Skeletal muscle cell (primary cell): ENCODE measurements at regions not wholly inside any gene's neighbourhood (a gene's known extent, or its start where the extent isn't known, plus 50 kb on each side); places are given as distances from the start of the nearest gene placed in this dataset.
"Not testable (repeated sequence)": the region's sequence is repeated elsewhere in the genome, so short reads cannot be mapped to it uniquely, and the experiment has no call there.

Experiments
- DNase-seq: peaks from one replicate; pipeline ENCODE4 v3.0.0-alpha.2; 2010; ENCODE audit warnings: low read depth
- H3K4me3 ChIP-seq: 2 replicates; pipeline ENCODE4 v1.5.1; 2011; ENCODE audit warnings: low read depth, mild to moderate bottlenecking, control low read depth, low read length, moderate library complexity

DNA sequence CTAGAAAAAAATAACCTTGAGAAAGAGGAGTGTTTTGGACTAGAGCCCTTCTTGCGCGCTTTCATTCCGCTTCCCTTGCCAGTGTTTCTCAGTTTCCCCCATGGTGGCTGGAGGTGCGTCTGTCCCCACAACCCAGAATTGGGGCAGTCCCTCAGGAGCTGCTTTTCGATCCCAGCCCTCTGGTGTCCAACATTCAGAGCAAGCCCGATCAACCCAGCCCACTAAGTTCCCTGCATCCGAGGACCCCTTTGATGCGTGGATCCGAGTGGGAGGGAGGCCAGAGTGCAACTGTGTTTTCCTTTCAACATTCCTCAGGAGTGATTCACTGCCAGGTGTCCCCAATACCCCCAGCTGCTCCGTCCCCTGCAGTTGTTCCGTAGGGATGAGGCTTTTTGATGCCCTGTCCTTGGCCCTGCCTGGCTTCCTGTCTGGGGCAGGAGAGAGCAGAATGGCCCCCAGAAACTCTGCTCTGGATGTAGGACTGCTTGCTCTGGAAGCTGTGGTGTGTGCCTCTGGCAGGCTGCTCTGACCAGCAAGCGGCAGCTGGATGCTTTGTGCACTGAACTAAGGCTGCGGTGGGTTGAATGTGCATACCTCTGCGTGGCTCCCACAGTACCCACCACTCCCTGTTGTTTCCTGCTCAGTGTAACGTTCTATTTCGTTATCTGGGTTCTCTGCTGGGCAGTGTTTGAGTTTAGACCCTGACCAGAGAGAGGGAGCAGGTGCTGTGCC, 117.5 kb downstream of the BOD1 start:
- DNase-seq, result no peak

DNA sequence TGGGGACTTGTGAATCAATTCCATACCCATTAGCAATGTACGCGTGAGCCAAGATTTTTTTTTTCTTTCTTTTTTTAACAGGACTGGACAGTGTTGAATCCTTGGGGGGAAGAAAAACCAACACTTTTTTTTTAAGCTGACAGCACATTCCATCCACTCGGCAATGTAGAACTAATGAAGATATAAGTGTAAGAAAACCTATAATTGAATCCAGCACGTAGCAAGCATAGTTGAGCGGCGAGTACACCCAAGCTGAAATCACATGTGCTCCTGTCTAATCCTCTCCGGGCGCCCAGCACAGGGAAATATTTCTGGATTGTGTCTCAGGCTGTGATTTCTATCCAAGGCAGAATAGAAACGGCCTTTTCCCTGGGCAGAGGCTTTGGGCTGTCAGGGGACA, 118.2 kb downstream of the BOD1 start:
- DNase-seq, result peak; percentile 48
- no peak overlapping the region for H3K4me3 ChIP-seq

More for the DNA sequence above, 117.5 kb downstream of the BOD1 start:
- no peak overlapping the region for H3K4me3 ChIP-seq

DNA sequence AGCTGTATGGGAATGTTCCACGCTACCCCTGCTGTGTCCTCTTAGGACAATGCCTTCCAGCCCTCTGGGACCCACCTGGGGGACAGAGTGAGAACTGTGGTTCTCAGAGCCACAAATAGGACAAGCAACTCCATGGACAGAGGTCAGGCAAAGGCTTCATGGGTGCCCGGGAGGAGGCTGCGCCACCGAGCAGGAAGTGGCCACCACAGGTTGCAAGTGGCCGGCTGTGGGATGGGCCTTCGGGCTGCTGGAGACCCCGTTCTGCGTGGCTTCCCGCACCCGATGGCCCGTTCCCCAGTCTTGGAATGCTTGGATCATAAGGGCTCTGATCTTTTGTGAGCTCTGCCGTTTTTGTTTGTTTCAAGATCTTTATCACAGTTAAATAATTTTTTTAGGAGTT, 118.8 kb downstream of the BOD1 start:
- H3K4me3 ChIP-seq, result no peak overlapping the region
- no peak for DNase-seq

DNA sequence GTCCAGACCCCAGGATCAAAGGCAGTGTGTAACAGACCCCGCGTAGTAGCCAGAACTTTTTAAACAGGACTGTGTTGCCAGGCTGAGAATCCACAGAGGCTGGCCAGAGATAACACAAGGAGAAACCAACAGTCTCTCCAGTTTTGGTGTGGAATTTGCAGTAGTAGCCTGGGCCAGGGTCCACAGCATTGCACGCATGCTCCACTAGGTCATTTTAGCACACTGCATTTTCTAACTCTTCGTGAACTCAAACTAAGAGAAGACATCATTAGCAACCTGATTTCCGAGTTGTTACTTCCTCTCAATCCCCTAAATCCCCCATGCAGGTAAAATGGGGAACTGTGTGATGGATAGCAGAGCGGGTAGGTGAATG, 119.6 kb downstream of the BOD1 start:
- DNase-seq, result no peak
- H3K4me3 ChIP-seq, result no peak overlapping the region

DNA sequence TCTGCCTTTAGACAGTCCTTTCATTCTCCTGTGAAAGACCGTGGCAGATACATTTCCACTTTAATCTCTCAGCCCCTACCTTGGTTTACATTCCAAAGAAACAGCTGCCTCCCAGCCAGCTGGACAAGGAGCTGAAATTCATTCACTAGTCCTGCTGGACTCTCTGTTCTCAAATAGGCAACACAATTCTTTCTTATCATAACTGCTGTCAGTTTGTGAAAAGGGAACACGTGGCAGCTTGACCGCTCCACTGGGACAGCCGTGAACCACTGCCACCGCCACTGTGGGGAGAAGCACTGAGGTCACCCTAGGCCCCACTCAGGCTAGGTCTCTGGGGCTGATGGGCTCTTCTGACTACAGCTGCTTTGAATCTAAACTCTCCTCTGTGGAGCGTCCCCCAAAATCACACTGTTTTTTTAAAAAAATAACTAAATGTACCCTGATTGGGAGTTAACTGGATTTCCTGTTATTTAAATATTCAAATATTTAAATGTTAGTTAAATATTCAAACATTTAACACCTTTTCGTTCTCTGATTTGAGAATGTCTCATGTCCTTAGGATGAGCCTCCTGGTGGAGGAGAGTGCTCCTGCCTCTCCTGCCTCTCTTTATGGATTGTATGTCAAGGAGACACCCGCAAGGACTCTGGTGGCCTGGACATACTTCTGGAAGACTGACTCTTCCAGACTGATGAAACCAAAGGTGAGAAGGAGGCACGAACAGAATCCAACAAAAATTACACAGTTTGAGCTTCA, 120.1 kb downstream of the BOD1 start:
- no peak for DNase-seq
- no peak overlapping the region for H3K4me3 ChIP-seq

DNA sequence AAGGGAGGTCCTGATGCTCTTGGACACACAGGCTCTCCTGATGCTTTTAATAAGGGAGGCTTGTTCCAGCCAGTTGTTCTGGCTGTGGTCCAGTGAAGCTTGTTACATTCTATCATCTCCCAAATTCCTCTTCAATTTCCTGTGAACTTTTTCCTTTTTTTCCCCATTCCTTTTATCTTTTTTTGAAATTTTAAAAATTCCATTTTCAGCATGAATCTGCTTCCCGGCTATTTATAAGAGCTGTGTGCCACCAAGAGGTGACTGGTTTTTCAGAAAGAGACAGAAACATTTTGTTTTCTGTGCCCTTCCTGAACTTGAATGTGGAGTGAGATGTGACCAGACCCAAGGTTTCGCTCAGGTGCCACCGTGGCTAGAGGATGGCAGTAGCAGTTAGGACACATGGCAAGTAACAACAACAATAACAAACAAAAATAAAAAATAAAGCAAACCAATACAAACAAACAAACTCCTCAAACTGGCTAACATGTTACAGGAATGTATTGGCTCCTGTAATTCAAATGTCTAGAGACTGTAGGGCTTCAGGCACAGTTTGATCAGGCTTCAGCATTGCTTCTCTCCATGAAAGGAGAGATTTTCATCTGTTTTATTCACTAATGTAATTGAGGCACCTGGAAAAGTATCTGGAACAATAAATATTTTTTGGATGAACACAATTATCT, 121.1 kb downstream of the BOD1 start:
- no peak for DNase-seq
- no peak overlapping the region for H3K4me3 ChIP-seq

DNA sequence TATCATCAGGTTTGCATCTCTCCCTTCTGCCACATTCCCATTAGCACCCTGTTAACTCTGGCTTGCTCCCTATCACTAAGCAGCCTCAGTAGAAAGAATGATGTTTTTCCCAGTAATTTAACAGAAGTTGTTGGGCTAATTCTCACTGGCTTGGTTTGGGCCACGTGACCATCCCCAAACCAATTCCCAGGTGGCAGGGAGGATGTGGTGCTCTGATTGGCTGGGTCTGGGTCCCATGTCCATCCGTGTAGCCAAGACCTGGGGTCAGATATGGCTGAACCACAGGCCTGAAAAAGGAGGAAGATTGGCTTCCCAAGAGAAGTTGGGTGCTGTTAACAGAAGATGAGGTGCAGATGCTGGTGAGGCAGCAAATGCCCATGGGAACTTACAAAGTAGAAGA, 122.0 kb downstream of the BOD1 start:
- H3K4me3 ChIP-seq, result no peak overlapping the region
- DNase-seq, result no peak

DNA sequence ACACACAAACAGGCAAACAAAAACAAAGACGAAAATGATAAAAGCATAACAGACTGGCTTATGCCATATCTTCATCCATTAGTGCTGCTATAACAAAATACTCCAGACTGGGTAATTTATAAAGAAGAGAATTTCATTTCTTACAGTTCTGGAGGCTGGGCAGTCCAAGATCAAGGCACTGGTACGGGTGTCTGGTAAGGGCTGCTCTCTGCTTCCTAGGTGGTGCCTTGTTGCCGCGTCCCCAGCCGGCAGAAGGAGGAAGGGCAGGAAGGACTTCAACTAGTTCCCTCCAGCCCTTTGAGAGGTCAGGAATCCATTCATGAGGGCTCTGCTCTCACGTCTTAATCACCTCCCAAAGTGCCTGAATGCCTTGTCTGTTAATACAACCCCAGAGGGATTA, 122.6 kb downstream of the BOD1 start:
- DNase-seq, result no peak
- H3K4me3 ChIP-seq, result no peak overlapping the region

DNA sequence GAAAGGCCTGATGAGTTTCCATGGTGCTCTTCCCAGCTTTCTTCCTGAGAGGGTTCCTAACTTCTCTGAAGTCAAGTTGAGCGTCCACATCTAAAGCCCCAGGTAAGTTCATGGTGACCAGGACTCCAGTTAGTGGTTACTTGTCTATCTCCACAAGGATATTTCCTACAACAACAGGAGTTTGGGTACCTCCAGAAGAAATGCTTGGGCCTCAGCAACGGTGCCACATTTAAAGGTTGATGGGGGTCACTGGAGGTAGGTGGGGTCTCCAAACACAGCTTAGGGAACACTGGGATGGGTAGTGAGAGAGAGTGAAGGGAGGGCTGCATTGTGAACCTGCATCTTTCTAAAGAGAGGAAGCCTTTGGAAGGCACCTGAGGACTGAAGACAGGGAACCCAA, 123.4 kb downstream of the BOD1 start:
- H3K4me3 ChIP-seq, result no peak overlapping the region
- DNase-seq, result no peak

DNA sequence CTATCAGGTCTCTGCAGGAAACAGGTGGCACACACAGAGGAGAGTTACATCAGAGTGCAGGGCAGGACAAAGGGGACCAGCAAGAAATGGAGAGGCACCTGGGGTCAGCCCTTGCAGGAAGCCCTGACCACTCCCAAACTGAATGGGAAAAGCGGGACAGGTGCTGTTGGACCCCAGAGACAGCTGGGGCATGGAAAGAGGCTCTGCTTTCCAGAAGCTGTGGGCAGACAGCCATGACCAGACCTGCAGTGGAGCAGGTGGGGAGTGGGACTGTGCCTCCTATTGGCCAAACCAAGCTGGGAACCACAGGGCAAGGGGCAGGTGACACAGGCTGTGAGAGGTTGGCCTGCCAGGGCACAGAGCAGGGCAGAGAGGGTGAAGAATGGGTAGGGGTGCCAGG, 125.8 kb downstream of the BOD1 start:
- no peak overlapping the region for H3K4me3 ChIP-seq
- no peak for DNase-seq

DNA sequence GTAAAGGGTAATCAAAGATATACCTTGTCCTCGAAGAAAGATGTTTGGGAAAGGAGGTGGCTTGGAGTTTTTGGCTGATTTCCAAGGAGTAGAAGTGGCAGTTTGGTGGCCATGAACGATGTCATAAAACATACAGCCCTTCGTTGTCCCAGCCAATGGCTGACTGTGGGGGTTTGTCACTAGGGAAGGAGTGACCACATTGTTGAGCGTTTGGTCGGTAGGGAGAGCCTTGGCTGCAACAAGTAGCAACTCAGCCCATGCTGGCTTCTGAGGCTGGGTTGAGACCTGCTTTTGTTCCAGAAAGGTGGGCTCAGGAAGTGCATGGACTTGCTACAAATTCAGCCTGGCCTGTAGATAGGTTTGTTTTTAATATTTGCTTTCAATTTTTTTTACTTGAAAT, 128.3 kb downstream of the BOD1 start:
- DNase-seq, result no peak
- H3K4me3 ChIP-seq, result no peak overlapping the region

DNA sequence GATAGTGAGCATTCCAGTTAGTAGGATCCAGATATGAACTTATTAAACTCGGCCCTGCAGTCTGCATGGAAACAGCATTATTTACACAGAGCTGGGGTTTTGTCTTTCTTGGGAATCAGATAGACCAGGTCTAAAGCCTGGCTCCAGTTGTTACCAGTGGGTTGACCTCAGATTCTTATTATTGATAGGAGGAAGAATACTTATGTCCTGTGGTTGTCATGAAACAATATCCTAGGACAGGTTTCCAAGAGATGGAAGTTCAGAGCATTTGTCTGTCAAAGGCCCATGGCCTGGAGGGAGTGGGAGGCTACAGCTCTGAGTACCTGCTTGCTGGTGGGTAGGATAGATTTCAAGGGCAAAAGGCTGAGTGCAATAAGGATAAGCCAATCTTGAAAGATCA, 129.2 kb downstream of the BOD1 start:
- no peak overlapping the region for H3K4me3 ChIP-seq
- no peak for DNase-seq

DNA sequence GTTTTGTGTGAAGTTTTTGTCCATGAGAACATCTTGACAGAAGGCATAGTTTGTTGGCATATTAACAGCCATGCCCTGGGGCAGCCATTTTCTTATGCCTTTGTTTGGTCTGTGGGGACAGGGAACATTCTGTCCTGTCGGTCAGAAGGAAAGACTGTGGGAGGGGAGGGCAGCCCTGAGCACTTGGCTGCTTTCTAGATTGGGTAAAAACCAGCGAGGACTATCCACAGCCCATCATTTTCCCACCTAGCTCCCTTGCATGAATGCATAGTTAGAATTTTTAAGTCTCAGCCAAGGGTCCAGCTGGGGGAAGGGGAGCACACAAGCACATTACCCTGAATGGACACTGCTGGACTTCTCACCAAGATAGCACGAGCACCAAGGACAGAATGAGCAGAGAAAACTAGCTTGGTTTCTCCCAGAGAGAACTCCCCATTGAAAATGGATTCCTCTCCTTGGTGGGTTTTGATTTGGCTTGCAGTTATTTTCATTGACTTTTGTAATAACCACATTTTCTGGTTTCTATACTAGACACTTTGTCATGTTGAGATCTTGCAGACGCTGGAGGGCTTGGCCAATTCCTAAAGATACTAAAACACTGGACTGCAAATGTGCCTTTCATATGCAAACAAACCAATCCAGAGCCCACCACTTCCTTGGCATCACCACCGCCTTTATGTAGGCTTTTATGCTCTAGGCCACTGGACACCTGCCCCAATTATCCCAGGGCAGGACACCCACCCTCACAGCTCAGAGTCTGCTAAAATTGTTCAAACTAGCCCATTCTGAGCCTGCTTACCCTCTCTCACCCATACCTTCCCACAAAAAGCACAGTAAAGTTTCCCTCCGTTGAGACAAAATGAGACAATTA, 129.9 kb downstream of the BOD1 start:
- H3K4me3 ChIP-seq, result no peak overlapping the region
- DNase-seq, result no peak

DNA sequence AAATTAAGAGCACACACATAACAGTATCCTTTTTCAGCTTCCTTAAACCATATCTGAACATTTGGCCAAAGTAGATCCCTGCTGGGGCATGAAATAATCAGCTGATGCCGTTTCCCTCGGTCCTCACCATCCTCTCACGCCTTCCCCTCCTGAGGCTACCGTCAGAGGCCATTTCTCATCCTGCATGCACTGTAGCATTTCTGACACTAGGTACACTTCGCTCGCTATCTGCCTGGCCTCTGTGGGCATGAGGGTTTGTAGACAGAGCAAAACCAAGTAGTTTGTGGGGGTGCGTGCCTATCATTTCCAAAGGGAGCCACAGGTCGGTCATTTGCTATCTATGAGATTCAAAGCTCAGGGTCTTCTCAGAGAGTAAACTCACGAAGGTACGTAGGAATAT, 131.9 kb downstream of the BOD1 start:
- DNase-seq, result no peak

DNA sequence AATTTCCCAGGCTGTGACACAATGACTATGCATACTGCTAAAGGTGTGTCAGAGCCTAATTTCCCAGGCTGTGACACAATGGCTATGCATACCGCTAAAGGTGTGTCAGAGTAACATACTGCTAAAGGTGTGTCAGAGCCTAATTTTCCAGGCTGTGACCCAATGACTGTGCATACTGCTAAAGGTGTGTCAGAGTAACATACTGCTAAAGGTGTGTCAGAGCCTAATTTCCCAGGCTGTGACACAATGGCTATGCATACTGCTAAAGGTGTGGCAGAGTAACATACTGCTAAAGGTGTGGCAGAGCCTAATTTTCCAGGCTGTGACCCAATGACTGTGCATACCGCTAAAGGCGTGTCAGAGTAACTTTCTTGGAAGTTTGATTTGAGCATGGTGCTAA, 132.9 kb downstream of the BOD1 start:
- not testable (repeated sequence) for DNase-seq, H3K4me3 ChIP-seq

More for the DNA sequence above, 131.9 kb downstream of the BOD1 start:
- no peak overlapping the region for H3K4me3 ChIP-seq

DNA sequence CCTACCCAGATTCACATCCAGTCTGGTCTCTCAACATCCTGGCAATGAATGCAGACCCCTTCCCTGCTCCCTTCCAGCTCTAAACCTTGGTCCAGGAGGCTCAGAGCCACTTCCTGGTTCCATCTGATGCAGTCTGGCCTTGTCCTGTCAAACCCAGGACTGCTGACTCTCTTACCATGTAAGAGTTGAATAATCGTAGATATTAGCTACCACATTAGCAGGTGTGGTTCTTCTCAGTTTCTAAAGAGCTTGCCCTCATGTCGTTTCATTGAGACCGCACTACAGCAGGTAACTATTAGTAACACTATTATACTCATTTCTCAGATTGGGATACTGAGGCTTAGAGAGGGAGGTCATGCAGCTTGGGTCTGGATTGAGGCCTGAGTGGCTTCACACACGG, 133.3 kb downstream of the BOD1 start:
- no peak for DNase-seq
- H3K4me3 ChIP-seq, result no peak overlapping the region

DNA sequence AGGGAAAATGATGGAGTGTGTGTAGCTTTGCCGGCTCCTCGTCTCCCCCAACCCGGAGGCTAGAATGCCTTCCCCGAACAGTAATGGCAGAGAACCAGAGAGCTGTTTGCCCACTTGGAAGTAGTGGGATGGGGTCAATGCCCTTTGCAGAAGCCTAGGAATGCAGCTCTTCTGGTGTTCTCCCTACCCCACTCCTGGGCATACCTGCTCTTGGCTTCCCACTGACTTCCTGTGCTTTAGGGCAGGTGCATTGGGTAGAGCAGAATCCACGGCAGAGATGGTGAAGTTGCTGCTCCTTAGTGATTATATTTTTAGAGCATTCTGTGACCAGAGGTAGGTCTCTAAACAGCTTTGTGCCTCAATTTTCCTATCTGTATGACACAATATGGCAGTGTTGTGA, 134.6 kb downstream of the BOD1 start:
- no peak overlapping the region for H3K4me3 ChIP-seq
- DNase-seq, result no peak

DNA sequence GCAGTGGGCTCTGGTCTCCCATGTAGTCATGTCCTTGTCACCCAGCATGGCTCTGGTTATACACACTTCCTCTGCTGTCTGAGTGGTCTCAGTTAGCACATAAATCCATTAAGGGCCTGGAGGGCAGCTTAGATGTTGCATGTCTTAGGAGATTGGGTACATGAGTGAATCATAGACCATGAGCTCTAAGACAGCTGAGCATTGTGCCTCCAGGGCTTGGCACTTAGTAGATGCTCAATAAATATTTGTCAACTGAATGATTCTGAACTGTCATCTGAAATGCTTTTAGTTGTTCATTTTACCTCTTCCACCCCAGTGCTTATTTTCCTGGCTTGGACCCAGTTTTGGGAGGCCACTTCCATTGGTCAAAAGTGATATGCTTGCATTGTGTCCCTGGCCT, 135.6 kb downstream of the BOD1 start:
- no peak for DNase-seq
- no peak overlapping the region for H3K4me3 ChIP-seq

DNA sequence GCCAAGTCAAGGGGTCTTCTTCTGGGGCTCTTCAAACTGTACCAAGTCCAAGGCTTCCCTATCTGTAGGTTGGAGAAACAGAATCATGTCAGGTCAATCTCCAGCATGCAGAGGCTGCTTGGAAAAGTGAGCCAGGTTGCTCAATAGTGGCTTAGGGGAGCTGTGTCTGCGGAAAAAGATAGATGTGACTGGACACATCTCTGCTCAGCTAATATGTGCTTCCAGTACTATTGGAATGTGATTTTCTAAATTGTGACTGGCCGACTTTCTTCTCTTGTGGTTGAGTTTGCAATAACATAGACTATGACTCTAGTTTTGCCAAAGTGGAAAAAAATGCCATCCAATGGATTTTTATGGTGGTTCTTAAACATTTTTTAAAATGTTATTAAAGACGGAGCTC, 136.7 kb downstream of the BOD1 start:
- DNase-seq, result no peak
- no peak overlapping the region for H3K4me3 ChIP-seq
